Left renal cortex interstitium (tissue), 4 donors: ENCODE measurements at regions not wholly inside any gene's neighbourhood (a gene's known extent, or its start where the extent isn't known, plus 50 kb on each side); places are given as distances from the start of the nearest gene placed in this dataset.
"Not testable (repeated sequence)": the region's sequence is repeated elsewhere in the genome, so short reads cannot be mapped to it uniquely, and the experiment has no call there.

Source experiments
- DNase-seq, 4 donors: peaks; one replicate each; pipeline ENCODE4 v3.0.0-alpha.2; 2013; ENCODE audit warnings: low read depth in 4 of 4, low spot score in 2 of 4, missing footprints in 1 of 4

DNA sequence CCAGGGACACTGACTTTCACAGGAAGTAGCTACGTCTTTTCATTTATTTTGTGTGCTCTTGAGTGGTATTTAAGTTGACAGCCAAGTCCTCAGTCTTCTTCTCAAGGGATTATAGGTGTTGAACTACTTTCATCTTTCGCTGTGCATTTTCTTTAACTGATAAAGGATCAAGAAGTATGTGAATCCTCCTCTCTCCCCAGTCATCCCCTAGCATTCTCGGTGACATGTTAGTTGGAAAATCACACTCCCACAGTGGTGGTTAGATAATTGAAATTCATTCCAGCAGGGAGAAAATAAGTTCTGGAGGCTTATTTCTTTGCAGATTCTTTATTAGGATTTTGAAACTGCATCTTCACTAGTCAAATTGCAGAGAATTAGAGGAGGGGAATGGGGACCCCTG is 569.4 kb downstream of the MEI4 start:
- DNase-seq = no peak

DNA sequence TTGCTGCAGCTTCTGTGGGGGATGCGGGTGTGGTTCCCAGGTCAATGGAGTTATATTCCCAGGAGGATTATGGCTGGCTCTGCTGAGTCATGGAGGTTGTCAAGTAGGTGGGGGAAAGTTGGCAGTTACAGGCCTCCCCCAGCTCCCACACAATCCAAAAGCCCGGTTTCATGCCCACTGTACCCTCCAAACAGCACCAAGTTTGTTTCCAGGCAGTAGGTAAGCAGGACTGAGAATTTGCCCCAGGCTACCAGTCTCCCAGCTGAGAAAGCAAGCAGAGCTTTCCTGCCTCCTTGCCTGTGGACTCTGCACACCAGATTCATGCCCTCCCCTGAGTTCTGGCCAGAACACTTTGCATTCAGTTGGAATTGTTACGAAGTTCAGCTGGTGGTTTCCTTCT is 578.2 kb downstream of the MEI4 start:
- DNase-seq = no peak

DNA sequence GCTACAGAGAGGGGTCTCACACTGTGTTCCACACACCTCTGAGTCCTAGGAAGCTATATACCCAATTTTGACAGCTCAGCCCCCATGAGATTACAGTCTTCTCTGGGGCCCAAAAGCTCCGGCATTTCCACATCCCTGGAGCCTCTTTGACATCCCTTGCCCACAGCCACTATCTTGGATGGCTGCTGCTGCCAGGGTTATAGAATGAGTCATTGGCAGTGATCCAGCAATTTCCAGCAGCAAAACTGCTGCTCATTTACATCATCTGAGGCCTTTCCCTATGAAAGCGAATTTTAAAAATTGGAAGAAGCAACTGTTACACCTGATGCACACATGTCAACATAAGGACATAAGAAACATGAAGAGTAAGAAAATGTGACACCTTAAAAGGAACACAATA is 590.7 kb downstream of the MEI4 start:
- no peak for DNase-seq

DNA sequence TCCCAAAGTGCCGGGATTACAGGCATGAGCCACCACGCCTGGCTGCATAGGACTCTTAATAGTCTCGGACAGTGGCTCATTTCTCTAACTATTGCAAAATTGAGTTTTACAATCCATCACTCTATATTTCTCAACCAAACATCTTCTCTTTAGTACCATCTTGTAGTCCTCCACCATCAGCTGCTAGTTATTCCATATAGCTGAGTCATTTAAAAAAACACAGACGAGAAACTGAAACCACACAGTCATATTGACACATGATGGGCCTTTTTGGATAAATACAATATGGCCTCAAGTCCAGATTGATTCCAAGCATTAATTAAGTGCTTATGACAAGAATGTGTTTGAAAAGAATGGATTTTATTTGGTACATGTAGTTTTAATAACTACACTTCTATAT is 599.1 kb downstream of the MEI4 start:
- no peak for DNase-seq

DNA sequence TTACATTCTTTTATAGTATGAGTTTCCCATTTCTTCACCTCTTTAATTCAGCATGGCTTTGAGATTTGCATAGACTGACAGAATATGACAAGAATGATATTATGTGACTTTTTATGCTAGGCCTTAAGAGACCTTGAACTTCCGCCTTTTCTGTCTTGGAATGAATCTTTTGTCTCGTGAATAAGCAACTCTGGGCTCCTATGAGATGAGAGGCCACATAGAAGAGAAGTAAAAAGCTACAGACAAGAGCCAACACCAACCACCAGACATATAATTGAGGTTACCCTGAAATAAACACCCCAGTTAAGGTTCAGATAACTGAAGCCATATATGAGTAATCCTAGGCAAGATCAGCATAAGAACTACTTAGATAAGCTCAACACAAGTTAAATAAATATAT is 600.8 kb downstream of the MEI4 start:
- no peak for DNase-seq

DNA sequence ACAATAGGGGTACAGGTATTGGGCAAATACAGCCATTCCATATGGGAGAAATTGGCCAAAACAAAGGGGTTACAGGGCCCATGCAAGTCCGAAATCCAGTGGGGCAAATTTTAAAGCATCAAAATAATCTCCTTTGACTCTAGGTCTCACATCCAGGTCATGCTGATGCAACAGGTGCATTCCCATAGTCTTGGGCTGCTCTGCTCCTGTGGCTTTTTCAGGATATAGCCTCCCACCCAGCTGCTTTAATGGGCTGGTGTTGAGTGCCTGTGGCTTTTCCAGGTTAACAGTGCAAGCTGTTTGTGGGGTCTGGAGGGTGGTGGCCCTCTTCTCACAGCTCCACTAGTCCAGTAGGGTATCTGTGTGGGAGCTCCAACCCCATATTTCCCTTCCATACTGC is 607.1 kb downstream of the MEI4 start:
- DNase-seq = no peak

DNA sequence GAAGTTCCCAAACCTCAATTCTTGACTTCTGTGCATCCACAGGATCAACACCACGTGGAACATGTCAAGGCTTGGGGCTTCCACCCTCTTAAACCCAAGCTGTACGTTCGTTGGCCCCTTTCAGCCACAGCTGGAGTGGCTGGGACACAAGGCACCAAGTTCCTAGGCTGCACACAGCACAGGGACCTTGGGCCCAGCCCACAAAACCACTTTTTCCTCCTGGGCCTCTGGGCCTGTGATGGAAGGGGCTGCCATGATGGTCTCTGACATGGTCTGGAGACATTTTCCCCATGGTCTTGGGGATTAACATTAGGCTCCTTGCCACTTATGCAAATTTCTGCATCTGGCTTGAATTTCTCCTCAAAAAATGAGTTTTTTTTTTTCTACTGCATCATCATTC is 606.9 kb upstream of the IRAK1BP1 start:
- DNase-seq = not testable (repeated sequence)

DNA sequence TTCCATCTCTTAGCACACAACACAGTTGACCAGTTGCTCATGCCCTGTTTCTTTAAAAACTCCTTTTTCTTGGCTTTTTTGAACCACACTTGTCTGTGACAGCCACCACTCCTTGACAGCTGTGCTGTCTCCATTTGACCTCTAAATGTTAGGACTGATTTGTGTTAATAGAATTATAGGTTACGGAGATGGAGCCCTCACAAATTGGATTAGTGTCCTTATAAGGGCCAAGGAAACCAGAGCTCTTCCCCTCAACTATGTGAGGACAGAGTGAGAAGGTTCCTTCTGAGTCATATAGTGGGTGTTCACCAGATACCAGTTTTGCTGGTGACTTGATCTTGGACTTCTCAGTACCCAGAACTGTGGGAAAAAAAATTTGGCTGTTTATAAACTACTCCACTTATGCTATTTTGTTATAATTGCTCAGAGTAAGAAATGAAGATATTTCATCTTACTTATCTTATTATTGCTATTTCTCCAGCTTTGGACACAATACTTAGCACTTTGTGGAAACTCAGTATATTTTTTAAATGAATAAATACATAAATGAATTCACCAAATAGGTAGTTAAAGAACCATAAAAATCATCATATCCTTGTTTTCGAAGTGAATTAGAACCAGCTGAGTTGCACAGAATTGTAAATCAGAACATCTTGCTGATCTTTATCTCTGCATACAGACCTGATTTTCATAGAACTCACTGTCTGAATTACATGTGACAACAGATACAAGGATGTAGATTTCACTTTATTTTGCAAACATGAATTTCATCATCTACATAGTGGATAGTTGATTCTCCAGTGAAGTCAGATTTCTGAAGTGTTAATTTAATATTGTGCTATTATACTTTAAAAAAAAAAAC is 598.5 kb upstream of the IRAK1BP1 start:
- DNase-seq = no peak

DNA sequence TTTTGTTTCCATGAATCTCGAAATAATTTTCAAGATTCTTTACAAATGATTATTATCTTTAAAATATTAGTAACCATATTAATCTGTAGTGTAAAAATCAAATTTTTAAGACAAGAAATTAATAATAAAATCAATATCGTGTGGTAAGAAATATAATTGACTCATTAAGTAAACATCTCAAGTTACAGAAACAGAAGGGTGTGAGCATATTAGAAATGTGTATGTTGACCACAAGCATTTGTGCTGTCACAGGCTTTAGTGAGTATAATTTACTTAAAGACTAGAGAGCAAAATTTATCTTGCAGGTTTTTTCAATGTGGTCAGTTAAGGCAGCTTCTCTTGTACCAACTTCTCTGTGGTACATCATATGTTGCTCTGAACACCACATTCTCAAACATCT is 566.5 kb upstream of the IRAK1BP1 start:
- no peak for DNase-seq

DNA sequence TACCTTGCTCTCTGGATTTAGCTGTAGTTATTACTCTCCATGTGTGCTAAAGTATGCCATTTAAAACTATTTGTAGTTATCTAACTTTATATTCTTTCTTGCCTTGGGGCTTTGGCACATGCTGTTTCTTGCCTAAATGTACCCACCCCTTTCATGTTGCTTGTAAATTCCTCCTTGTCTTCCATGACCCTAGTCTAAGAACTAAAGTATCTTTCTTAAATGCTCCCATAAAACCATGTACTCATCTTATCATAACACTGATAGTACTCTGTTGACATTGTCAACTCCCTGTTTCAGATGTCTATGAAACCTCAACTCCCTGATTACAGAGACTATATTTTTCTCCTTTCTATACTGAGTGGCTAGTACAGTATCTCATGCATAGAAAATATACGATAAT is 564.9 kb upstream of the IRAK1BP1 start:
- DNase-seq = no peak

DNA sequence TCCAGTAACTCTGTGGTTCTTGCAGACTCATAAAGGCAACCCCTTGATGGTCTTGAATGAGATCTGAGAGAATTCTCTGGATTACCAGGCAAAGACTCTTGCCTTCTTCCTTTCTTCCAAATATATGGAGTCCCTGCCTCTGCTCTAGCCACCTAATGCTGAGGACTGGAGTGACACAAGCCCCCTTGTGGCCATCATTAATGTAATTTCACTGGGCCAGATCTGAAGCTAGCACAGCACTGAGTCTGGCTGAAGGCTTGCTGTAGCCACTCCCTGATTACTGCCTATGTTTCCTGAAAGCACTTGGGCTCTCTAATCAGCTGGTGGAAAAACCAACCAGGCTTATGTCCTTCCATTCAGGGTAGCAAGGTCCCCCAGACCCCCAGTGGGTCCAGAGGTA is 559.3 kb upstream of the IRAK1BP1 start:
- DNase-seq = no peak

DNA sequence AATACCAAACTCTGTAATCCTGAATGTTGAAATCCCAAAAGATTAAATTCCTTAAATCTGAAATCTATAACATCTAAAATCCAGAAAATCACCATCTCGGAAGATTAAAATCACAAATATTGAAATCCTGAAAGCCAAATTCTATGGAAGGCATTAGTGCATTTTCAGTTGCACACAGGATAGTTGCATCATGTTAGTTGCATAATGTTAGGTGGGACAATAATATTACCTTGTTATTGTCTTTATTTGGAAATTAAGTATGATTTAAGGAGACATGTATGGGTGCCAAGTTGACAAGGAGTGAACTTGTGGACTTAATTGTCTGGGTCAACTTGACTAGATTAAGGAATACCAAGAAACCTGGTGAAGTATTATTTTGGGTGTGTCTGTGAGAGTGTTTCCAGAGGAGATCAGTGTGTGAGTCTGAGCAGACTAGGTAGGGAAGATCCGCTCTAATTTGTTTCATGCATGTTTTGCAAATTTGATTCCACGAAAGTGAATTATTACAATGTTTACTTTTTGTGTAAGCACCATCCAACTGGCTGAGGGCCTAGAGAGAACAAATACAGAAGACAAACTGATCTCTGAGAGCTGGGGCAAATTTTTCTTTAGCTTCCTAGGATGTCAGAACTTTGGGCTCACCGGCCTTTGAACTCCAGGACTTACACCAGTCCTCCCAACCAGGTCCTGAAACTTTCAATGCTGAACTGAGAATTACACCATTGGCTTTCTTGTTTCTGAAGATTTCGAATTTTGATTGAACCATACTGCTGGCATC is 545.1 kb upstream of the IRAK1BP1 start:
- no peak for DNase-seq

DNA sequence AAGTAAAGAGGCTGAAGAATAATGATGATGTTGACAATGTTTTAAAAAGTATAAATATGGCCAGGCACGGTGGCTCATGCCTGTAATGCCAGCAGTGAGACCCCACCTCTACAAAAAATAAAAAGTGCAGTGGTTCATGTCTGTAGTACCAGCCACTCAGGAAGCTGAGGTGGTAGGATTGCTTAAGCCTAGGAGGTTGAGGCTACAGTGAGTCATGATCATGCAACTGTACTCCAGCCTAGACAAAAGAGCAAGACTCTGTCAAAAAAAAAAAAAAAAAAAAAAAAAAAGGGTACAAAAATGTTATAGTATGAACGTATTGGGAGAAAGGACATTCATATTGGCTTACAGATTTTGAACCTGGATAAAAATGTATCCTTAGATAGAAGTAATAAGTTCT is 543.1 kb upstream of the IRAK1BP1 start:
- DNase-seq = no peak

DNA sequence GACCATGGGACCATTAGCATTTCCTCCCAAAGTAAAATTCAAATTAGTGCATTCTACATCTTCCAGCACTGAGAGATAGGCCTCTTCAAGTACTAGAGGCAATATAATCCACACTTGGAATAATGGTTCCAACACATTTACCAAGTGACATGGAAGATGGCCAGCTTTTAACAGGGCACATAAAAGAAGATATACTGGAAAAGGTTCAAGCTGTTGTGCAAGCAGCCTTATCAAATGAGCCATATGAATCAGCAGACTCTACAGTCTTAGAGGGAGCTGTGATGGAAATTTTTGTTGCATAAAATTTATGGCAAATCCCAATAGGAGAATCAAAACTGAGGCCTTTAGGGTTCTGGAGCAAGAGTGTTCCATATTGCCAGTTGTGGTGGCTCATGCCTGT is 526.6 kb upstream of the IRAK1BP1 start:
- DNase-seq = no peak

DNA sequence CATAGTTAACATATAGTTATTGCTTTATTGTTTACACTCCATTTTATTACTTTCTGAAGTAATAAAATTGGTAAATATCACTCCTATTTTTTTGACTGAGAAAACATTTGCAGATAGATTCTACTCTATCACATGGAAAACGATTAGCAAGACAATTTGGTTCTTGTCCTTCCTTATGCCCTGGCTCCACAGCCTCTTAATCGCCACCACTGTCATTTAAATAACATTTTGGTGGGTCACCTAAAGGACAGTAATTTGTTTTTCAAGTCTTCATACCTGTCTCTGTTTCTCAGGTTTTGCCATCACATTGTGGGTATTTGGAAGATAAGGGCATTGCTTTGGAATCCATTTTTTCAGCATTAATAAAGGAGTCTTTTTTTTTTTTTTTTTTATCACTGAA is 521.5 kb upstream of the IRAK1BP1 start:
- DNase-seq = no peak

DNA sequence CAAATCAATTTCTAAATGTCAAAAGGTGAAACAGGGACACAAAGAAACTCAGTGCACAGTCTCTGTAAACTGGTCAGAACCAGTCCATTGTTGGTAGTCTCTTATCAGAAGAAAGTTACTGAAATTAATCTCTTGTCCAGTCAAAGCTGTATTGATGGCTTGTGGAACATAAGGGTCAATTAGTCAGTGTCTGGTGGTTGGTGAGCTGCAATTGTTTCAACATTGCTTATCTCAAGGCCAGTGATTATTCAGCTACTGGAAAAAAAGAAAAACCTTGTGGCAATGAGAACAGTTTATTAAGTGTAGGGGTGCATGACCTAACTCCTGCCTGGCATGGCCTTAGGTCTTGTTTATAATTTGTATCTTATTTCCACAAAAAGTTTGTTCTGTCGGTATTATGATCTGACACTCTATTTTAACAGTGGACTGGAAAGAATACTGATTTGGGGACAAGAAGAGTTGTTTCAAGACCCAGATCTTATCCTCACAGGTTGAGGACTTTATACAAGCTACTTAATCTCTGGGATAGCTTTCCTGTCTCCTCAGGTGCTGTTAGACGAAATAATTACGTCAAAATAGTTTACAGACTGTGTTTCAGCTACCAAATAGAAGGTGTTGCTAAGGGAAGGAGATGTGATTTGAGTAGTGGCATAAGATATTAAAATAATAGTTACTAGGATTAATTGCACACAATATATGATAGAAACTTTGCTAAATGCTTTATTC is 520.0 kb upstream of the IRAK1BP1 start:
- DNase-seq = no peak

DNA sequence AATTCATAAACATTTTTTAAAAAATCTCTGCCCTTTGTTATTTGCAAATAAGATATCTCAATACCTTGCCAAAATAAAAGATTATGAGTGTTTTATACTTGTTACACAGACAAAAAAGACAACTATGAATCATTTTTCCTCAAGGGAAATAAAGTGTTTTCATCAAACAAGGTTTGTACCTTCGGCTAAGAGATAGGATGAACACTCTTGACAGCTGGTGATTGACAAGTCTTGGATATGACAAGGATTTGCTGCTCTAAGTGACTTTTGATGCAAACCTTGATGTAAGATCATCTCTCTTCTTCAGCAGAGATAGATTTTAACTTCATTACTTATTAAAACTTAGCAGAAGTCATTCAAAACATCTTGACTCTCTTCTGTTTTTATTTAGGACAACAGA is 514.3 kb upstream of the IRAK1BP1 start:
- no peak for DNase-seq

DNA sequence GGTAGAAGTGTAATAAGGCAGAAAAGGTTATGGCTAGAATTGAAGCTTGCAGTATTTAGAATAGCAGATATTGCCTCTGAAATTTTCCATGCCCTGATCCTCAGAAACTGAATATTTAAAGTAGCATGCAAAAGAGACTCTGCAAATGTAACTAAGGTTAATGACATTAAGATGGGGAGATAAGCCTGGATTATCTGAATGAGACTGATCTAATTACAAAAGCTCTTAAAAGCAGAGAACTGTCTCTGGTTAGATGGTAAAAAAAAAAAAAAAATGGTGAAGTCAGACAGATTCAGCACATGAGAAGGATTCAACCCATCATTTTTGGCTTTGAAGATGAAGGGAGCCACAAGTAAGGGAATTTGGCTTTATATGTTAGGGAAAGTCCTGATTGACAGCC is 503.7 kb upstream of the IRAK1BP1 start:
- no peak for DNase-seq

DNA sequence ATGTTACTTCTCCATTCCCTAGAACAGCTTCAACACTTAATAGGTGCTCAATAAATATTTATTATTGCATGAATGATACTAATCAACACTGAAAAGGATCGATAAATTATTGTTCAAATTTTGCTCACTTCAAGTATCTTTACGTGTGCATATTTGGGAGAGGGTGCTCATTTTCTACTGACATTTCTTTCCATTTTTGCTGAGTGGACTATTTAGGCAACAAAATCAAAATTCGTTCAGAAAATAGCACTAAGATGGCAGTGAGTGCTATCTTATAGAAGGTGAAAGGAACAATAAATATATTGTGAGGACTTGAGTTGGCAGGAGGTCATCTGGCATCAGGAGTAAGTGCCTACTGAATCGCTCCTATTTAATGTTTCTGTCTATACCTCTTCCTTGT is 501.9 kb upstream of the IRAK1BP1 start:
- DNase-seq = no peak

DNA sequence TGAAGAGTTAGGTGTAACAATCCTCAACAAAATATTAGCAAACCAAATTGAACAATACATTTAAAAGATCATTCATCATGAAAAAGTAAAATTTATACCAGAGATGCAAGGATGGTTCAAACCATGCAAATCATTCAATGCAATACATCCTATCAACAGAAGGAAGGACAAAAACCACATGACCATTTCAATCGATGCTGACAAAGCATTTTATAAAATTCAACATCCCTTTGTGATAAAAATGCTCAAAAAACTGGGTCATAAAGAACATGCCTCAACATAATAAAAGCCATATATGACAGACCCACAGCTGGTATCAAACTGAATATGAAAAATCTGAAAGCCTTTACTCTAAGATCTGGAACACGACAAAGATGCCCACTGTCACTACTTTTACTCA is 490.3 kb upstream of the IRAK1BP1 start:
- DNase-seq = no peak

DNA sequence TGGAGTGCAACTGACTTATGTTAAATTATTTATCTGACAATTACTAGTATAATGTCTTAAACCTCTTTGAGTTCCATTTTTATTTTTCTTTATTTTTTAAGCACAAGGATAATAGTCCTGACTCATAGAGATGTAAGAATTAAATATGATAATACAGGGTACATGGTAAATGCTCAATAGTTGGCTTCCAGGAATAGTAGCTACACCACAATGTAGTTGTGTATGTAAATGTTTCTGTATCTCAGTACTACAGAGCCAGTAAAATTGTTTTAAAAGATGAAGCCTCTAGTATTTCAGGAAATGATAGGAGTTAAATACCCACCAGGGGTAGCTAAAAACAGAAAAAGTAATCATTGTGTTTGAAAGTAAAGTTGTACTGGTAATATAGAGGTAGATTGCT is 487.4 kb upstream of the IRAK1BP1 start:
- no peak for DNase-seq

DNA sequence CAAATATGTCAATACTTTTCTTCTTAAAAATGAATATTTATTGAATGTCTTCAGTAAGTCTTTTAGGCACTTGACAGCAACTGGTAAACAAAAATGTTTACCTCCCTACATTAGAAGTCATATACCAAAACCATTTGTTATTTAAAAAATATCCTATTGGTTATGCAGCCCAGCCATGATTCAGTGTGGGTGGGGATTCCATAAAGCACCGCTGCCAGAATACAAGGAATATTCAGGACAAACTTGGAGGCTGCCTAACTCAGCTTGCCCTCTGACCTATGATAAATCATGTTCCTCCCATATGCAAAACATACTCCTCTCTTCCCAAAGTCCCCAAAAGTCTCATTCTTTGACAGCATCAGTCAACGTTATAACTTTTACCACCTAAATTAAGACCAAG is 486.8 kb upstream of the IRAK1BP1 start:
- DNase-seq = no peak
